Right lobe of liver (tissue), 6 donors: ENCODE measurements at regions not wholly inside any gene's neighbourhood (a gene's known extent, or its start where the extent isn't known, plus 50 kb on each side); places are given as distances from the start of the nearest gene placed in this dataset.

Source experiments
- ATAC-seq, 4 donors: fragments of 200-7000 bp; cut with Tn5 transposase; one replicate each; pipeline ENCODE4 v1.9.1; 2020; ENCODE audit warnings: mild to moderate bottlenecking in 4 of 4, moderate library complexity in 4 of 4
- DNase-seq, 3 donors: peaks; one replicate each; pipeline ENCODE4 v3.0.0-alpha.2; 2020
- H3K27ac ChIP-seq, 3 donors: fragments of 200-600 bp; one replicate each; pipeline ENCODE4 v1.8.0; 2022
- H3K27me3 ChIP-seq, 2 donors: fragments of 200-600 bp; one replicate each; pipeline ENCODE4 v1.8.0; 2022
- H3K36me3 ChIP-seq, 4 donors: fragments of 200-600 bp; sonication (generic) in 1 of 4; one replicate each; pipeline versions ENCODE4 v1.5.1 to v1.8.0; 2017 to 2022; ENCODE audit warnings: control low read depth in 1 of 4
- H3K4me1 ChIP-seq, 4 donors: fragments of 200-600 bp; sonication (generic) in 1 of 4; one replicate each; pipeline versions ENCODE4 v1.5.1 to v1.8.0; 2017 to 2022; ENCODE audit warnings: control low read depth in 1 of 4
- H3K4me3 ChIP-seq, 3 donors: fragments of 200-600 bp; one replicate each; pipeline ENCODE4 v1.8.0; 2022
- H3K9me3 ChIP-seq, 4 donors: fragments of 200-600 bp; sonication (generic) in 1 of 4; one replicate each; pipeline versions ENCODE4 v1.5.1 to v1.8.0; 2017 to 2022; ENCODE audit warnings: control low read depth in 1 of 4
- POLR2A ChIP-seq: fragments of 450-650 bp; IDR thresholded peaks from one replicate; pipeline ENCODE4 v1.6.1; 2017; ENCODE audit warnings: antibody characterized with exemption, mild to moderate bottlenecking
- WGBS: methylation state at CpG from one replicate; pipeline ENCODE4 v1.1.6; 2018; ENCODE audit warnings: low coverage, low lambda C conversion rate; ENCODE audit not compliant: insufficient coverage; ENCODE audit errors: missing lambda C conversion rate; 5-methylcytosine and 5-hydroxymethylcytosine counted together
- intact Hi-C, 2 donors: fragments of 100-400 bp; cut with DNase I; formaldehyde crosslinking; loops; one replicate each; pipeline versions ENCODE4 v1.11.2 to v1.14.1; 2022
- TF ChIP-seq, protein P1 (sequence below), 4 donors: fragments of 200-600 bp in 3 of 4; fragments of 450-650 bp in 1 of 4; IDR thresholded peaks; one replicate each; pipeline versions ENCODE4 v1.5.1 to v1.8.0; 2016 to 2022; ENCODE audit warnings: antibody characterized with exemption in 4 of 4, mild to moderate bottlenecking in 2 of 4
- donor health status: DM: no; HTN: yes; CAD: no.
- donor health status: DM: no; HTN: no; CAD: no.
- donor health status: DM: no; HTN: no; CAD: no.
- donor health status: DM: no; HTN: yes; CAD: no.
- donor health status: DM: no; HTN: yes; CAD: no.

DNA sequence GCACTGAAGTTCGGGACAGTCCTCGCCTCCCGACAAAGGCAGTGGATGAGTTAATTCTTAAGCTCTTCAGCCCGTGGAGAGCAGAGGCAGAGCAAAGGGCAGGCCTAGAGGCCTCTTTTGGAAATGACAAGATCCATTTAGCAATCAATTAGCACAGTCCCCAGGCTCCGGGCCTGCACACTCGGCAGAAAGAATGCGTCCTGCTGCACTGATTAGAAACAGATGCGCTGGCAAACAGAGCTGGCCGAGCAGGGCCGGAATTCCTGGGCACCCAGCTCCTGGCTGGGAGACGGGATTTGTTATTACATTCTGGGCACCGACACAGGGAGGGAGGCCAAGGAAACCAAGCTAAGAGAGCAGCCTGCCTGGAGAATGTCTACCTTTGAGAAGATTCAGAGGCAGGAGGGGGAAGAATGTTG, 162.9 kb downstream of the COPRS start:
- Histone ChIP-seq H3K9me3 (no peaks in the 10 kb centered on the region), H3K4me1 (peaks cover 0 to 6% (median 0%) of the 10 kb centered on the region in 4 donors), H3K27me3 (no peaks in the 10 kb centered on the region), H3K4me3 (no peak overlapping the region), H3K36me3 (no peaks in the 10 kb centered on the region), H3K27ac (no peak overlapping the region)
- intact Hi-C loops: no loop called here
- 18% methylated on average over 12 of the region's 12 CpGs for WGBS
- ATAC-seq (peak; percentile 63 to 93 (median 86)), DNase-seq (peak; percentile 56 to 79 (median 69))
- TF ChIP-seq, protein P1, sequence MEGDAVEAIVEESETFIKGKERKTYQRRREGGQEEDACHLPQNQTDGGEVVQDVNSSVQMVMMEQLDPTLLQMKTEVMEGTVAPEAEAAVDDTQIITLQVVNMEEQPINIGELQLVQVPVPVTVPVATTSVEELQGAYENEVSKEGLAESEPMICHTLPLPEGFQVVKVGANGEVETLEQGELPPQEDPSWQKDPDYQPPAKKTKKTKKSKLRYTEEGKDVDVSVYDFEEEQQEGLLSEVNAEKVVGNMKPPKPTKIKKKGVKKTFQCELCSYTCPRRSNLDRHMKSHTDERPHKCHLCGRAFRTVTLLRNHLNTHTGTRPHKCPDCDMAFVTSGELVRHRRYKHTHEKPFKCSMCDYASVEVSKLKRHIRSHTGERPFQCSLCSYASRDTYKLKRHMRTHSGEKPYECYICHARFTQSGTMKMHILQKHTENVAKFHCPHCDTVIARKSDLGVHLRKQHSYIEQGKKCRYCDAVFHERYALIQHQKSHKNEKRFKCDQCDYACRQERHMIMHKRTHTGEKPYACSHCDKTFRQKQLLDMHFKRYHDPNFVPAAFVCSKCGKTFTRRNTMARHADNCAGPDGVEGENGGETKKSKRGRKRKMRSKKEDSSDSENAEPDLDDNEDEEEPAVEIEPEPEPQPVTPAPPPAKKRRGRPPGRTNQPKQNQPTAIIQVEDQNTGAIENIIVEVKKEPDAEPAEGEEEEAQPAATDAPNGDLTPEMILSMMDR (IDR thresholded peaks at IDR 0.05): peak in 3 of 4 donors; percentile 6 to 29 (median 9)
- TF ChIP-seq POLR2A: no peak

- DNase-seq (no peak), ATAC-seq (peak in 1 of 4 donors; percentile 22)
- WGBS: 64% methylated on average over 1 of the region's 8 CpGs
- Histone ChIP-seq H3K4me3 (no peak overlapping the region), H3K27ac (no peak overlapping the region), H3K36me3 (no peaks in the 10 kb centered on the region), H3K4me1 (peaks cover 0 to 6% (median 0%) of the 10 kb centered on the region in 4 donors), H3K27me3 (no peaks in the 10 kb centered on the region), H3K9me3 (no peaks in the 10 kb centered on the region)
- TF ChIP-seq, protein P1 (IDR thresholded peaks at IDR 0.05): no peak
- TF ChIP-seq POLR2A: no peak
- intact Hi-C loops: no loop called here
These were observed 163.5 kb downstream of the COPRS start for GRCh38 chr17:31695456-31696090.

DNA sequence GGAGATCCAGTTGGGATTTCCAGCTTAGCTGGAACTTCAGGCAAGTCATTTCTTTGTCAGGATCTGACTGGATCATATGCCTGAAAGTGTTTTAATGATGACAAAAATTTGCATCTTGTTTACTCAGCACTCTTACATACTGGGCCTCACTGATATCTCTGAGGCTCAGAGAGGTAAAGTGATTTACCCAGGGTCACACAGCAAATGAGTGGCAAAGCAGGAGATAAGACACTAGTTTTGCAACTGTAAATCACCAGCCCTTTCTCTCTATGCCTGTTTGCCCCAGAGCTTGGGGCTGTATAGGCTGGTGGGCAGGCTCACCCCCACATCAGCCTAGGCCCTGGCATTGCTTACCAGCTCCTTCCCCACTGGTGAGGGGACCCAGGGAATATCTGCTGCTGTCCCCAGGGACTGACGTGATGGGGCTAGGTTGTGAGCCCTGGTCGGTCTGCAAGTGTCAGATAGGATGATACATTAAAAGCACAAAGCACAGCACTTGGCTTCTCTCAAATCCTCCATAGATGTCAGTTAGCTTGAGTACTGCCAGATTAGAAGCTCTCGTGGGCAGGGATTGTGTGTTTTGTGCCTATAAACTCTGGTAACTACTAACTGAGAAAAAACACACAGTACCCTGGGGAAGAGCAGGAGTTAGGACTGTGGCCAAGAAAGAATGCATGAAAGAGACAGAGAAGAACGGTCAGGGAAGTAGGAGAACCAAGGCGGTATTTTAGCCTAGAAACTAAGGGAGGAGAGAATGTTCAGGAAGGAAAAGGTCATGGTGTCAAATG, 165.4 kb downstream of the COPRS start:
- Histone ChIP-seq H3K4me1 (peaks cover 0 to 6% (median 0%) of the 10 kb centered on the region in 4 donors), H3K9me3 (no peaks in the 10 kb centered on the region), H3K4me3 (no peak overlapping the region), H3K27ac (no peak overlapping the region), H3K36me3 (no peaks in the 10 kb centered on the region), H3K27me3 (no peaks in the 10 kb centered on the region)
- TF ChIP-seq, protein P1 (IDR thresholded peaks at IDR 0.05): no peak
- TF ChIP-seq POLR2A: no peak
- ATAC-seq (no peak), DNase-seq (peak in 1 of 3 donors; percentile 28)
- intact Hi-C loops: no loop called here
- WGBS: 74% methylated on average over 3 of the region's 5 CpGs

DNA sequence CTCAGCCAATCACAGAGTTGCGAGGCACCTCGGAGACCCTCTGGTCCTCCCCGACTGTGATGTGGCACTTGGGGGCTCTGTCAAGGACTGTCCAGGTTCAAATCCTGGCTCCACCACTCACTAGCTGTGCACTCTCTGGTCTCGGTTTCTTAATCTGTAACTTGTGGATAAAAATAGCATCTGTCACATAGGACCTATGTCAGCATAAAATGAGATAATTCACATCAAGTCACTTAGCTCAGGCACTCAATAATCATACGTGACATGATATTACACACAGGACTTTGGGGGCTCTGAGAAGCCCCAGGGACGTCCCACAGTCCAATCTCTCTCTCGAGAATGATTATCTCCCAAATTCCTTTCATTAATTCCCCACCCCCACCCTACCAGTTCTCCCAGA, 166.4 kb downstream of the COPRS start:
- H3K27ac ChIP-seq: no peak overlapping the region
- DNase-seq: no peak
- WGBS: 80% methylated on average over 7 of the region's 7 CpGs
- no peak overlapping the region for H3K4me3 ChIP-seq
- H3K36me3 ChIP-seq: no peaks in the 10 kb centered on the region
- no peaks in the 10 kb centered on the region for H3K9me3 ChIP-seq
- intact Hi-C loops: no loop called here
- TF ChIP-seq, protein P1 (IDR thresholded peaks at IDR 0.05): no peak
- TF ChIP-seq POLR2A: no peak
- ATAC-seq: no peak
- H3K4me1 ChIP-seq: peaks cover 0 to 6% (median 0%) of the 10 kb centered on the region in 4 donors
- H3K27me3 ChIP-seq: no peaks in the 10 kb centered on the region
